Peyer's patch (tissue), 4 donors: ENCODE measurements at regions not wholly inside any gene's neighbourhood (a gene's known extent, or its start where the extent isn't known, plus 50 kb on each side); places are given as distances from the start of the nearest gene placed in this dataset.

Experiments
- DNase-seq, 3 donors: peaks; one replicate each; pipeline ENCODE4 v3.0.0-alpha.2; 2017 to 2019
- H3K27ac ChIP-seq, 4 donors: fragments of 200-600 bp; sonication (generic); one replicate each; pipeline ENCODE4 v1.5.1; 2016 to 2019
- H3K27me3 ChIP-seq, 2 donors: fragments of 200-600 bp; sonication (generic); one replicate each; pipeline ENCODE4 v1.5.1; 2019
- H3K36me3 ChIP-seq, 3 donors: fragments of 200-600 bp; sonication (generic); one replicate each; pipeline ENCODE4 v1.5.1; 2016 to 2019
- H3K4me1 ChIP-seq, 4 donors: fragments of 200-600 bp; sonication (generic); one replicate each; pipeline ENCODE4 v1.5.1; 2016 to 2019
- H3K4me3 ChIP-seq, 4 donors: fragments of 200-600 bp; sonication (generic); 1 replicate in 3 of 4; 2 replicates in 1 of 4; pipeline ENCODE4 v1.5.1; 2016 to 2019; ENCODE audit warnings: mild to moderate bottlenecking in 1 of 4
- H3K9me3 ChIP-seq, 4 donors: fragments of 200-600 bp; sonication (generic); one replicate each; pipeline ENCODE4 v1.5.1; 2016 to 2019; ENCODE audit warnings: mild to moderate bottlenecking in 1 of 4
- POLR2A ChIP-seq, 2 donors: fragments of 450-650 bp; IDR thresholded peaks; one replicate each; pipeline ENCODE4 v1.5.1; 2017; ENCODE audit warnings: antibody characterized with exemption in 2 of 2, mild to moderate bottlenecking in 2 of 2, moderate library complexity in 2 of 2
- TF ChIP-seq, protein P1 (sequence below), 6 experiments: fragments of 450-650 bp in 4 of 6; fragments of 200-600 bp in 2 of 6; sonication (generic) in 1 of 6; IDR thresholded peaks; one replicate each; pipeline ENCODE4 v1.5.1; 2017 to 2019; ENCODE audit warnings: antibody characterized with exemption in 6 of 6, mild to moderate bottlenecking in 3 of 6, moderate library complexity in 1 of 6

DNA sequence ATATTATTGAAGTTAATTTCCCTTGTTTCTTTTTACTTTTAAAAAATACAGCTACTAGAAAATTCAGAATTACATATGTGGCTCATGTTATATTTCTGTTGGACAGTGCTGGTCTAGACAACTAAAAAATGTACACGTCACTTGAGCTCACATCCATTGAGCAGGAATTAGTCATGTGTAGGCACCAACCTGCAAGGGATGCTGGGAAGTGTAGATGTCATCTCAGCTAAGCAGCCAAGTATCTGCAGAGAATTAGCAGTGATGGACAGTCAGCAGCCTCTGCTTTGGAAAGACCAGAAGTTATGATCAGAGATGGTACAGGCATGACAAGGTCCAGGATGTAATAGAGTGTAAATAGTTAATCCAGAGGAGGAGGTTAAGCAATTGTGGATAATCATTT lies 87.1 kb upstream of the HS3ST2 start:
- Histone ChIP-seq H3K9me3 (peaks cover 0 to 3% (median 0%) of the 10 kb centered on the region in 4 donors), H3K27ac (no peak overlapping the region), H3K4me1 (no peaks in the 10 kb centered on the region), H3K4me3 (no peak overlapping the region), H3K36me3 (no peaks in the 10 kb centered on the region), H3K27me3 (no peaks in the 10 kb centered on the region)
- no peak for TF ChIP-seq POLR2A (IDR thresholded peaks at IDR 0.05)
- TF ChIP-seq, protein P1, sequence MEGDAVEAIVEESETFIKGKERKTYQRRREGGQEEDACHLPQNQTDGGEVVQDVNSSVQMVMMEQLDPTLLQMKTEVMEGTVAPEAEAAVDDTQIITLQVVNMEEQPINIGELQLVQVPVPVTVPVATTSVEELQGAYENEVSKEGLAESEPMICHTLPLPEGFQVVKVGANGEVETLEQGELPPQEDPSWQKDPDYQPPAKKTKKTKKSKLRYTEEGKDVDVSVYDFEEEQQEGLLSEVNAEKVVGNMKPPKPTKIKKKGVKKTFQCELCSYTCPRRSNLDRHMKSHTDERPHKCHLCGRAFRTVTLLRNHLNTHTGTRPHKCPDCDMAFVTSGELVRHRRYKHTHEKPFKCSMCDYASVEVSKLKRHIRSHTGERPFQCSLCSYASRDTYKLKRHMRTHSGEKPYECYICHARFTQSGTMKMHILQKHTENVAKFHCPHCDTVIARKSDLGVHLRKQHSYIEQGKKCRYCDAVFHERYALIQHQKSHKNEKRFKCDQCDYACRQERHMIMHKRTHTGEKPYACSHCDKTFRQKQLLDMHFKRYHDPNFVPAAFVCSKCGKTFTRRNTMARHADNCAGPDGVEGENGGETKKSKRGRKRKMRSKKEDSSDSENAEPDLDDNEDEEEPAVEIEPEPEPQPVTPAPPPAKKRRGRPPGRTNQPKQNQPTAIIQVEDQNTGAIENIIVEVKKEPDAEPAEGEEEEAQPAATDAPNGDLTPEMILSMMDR (IDR thresholded peaks at IDR 0.05): no peak
- no peak for DNase-seq

- Histone ChIP-seq H3K27me3 (no peaks in the 10 kb centered on the region), H3K4me1 (no peaks in the 10 kb centered on the region), H3K9me3 (peaks cover 0 to 3% (median 0%) of the 10 kb centered on the region in 4 donors), H3K4me3 (no peak overlapping the region), H3K27ac (no peak overlapping the region), H3K36me3 (no peaks in the 10 kb centered on the region)
- DNase-seq: no peak
- TF ChIP-seq, protein P1 (IDR thresholded peaks at IDR 0.05): no peak
- no peak for TF ChIP-seq POLR2A (IDR thresholded peaks at IDR 0.05)
These were observed 86.4 kb upstream of the HS3ST2 start for GRCh38 chr16:22727285-22728166.

DNA sequence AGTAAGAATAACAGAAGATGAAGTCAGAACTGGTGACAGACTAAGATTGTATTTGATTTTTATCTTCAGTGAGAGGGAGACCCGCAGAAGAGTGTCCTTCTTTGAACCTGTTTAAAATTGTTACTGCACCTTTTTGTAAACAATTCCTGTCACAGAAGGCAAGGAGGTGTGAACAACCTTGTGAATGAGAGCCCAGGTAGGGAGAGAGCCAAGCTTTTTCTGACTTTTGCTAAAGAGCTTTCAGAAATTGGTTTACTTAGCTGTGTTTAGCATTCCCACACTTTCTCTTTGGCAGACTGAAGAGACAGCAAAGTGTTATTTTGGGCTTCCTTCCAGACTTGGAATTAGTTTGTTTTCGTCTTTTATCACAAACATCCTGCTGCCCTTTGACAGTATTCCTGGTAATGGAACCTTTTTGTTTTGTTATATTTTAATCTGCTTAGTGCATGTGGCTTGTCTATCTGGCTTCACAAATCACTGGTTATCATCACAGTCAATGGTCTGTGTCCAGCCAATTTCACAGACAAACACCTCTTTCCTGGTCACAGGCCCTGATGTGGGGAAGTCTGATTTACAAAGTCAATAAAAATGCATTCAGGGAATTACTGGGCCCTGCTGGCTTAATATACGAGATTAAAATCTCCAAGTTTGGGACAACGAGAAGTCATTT lies 85.7 kb upstream of the HS3ST2 start:
- no peak overlapping the region for H3K27ac ChIP-seq

DNA sequence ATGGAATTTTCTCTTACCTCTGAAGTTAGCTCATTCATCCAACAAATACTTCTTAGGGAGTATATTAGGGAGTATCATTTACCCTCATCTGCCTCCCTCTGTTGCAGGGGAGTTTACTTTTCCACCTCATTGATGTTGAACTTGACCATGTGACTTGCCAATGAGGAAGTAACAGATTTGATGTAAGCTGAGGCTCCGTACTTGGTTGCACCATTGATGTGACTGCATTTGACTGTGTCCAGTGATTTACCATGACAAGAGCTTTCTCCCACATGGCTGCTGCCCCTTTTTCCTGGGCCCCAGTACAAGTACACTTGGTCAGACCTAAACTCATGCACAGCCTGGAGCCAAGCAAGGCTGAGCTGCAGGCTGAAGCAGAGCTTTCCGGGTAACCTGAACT lies 81.6 kb upstream of the HS3ST2 start:
- Histone ChIP-seq H3K27me3 (no peaks in the 10 kb centered on the region), H3K9me3 (no peaks in the 10 kb centered on the region), H3K4me1 (no peaks in the 10 kb centered on the region), H3K4me3 (no peak overlapping the region), H3K36me3 (no peaks in the 10 kb centered on the region), H3K27ac (no peak overlapping the region)
- no peak for DNase-seq
- TF ChIP-seq POLR2A (IDR thresholded peaks at IDR 0.05): no peak
- TF ChIP-seq, protein P1 (IDR thresholded peaks at IDR 0.05): no peak

More for the DNA sequence above, 85.7 kb upstream of the HS3ST2 start:
- Histone ChIP-seq H3K36me3 (no peaks in the 10 kb centered on the region), H3K9me3 (no peaks in the 10 kb centered on the region), H3K4me3 (no peak overlapping the region), H3K4me1 (no peaks in the 10 kb centered on the region), H3K27me3 (no peaks in the 10 kb centered on the region)
- DNase-seq: no peak
- TF ChIP-seq, protein P1 (IDR thresholded peaks at IDR 0.05): no peak
- no peak for TF ChIP-seq POLR2A (IDR thresholded peaks at IDR 0.05)

DNA sequence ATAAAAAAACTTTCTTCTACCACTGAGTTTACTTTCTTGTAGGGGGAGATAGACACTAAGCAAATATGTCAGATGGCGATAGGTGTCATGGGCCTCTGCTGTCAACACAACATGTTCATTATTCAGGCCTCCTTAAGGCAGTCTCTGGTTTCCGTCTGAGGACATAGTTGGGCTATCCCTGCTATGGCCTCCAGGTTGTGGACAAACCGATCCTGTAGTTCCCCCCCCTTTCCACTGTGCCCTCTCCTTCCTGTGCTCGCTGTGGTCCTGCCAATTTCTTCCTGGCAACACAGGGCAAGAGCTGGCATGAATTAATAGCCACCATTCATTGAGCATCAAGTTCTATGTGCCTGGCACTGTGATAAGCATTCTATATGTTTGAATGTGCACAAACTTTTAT lies 81.0 kb upstream of the HS3ST2 start:
- no peak overlapping the region for H3K4me3 ChIP-seq
- no peak overlapping the region for H3K27ac ChIP-seq
- H3K9me3 ChIP-seq: no peaks in the 10 kb centered on the region
- H3K27me3 ChIP-seq: no peaks in the 10 kb centered on the region
- H3K36me3 ChIP-seq: no peaks in the 10 kb centered on the region
- TF ChIP-seq POLR2A (IDR thresholded peaks at IDR 0.05): no peak
- TF ChIP-seq, protein P1 (IDR thresholded peaks at IDR 0.05): no peak
- no peaks in the 10 kb centered on the region for H3K4me1 ChIP-seq
- no peak for DNase-seq
